ENCODE measurements at regions not wholly inside any gene's neighbourhood (a gene's known extent, or its start where the extent isn't known, plus 50 kb on each side); places are given as distances from the start of the nearest gene placed in this dataset.
"Not testable (repeated sequence)": the region's sequence is repeated elsewhere in the genome, so short reads cannot be mapped to it uniquely, and the experiment has no call there.

GRCh38 chr15:69774711-69775110, 322.1 kb downstream of the RPLP1 start:
- TF ChIP-seq TARDBP (IDR thresholded peaks at IDR 0.05); ZNF384 (IDR thresholded peaks at IDR 0.05); ARNT (IDR thresholded peaks at IDR 0.05); BHLHE40 (IDR thresholded peaks at IDR 0.05; ENCODE audit: borderline replicate concordance); LEF1 (IDR thresholded peaks at IDR 0.05; ENCODE audit: borderline replicate concordance); SP1 (IDR thresholded peaks at IDR 0.05); CTBP1 (IDR thresholded peaks at IDR 0.05; ENCODE audit: borderline replicate concordance); FOXM1 (IDR thresholded peaks at IDR 0.05; ENCODE audit: borderline replicate concordance); SUZ12 (IDR thresholded peaks at IDR 0.05); L3MBTL2 (conservative IDR thresholded peaks at IDR 0.05); ELF4 (IDR thresholded peaks at IDR 0.05): not testable (repeated sequence)
- TF ChIP-seq, protein P1, sequence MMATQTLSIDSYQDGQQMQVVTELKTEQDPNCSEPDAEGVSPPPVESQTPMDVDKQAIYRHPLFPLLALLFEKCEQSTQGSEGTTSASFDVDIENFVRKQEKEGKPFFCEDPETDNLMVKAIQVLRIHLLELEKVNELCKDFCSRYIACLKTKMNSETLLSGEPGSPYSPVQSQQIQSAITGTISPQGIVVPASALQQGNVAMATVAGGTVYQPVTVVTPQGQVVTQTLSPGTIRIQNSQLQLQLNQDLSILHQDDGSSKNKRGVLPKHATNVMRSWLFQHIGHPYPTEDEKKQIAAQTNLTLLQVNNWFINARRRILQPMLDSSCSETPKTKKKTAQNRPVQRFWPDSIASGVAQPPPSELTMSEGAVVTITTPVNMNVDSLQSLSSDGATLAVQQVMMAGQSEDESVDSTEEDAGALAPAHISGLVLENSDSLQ (IDR thresholded peaks at IDR 0.05), result not testable (repeated sequence)

Data from HEK293T (cell line).